ENCODE measurements at regions not wholly inside any gene's neighbourhood (a gene's known extent, or its start where the extent isn't known, plus 50 kb on each side); places are given as distances from the start of the nearest gene placed in this dataset.
"Not testable (repeated sequence)": the region's sequence is repeated elsewhere in the genome, so short reads cannot be mapped to it uniquely, and the experiment has no call there.

DNA sequence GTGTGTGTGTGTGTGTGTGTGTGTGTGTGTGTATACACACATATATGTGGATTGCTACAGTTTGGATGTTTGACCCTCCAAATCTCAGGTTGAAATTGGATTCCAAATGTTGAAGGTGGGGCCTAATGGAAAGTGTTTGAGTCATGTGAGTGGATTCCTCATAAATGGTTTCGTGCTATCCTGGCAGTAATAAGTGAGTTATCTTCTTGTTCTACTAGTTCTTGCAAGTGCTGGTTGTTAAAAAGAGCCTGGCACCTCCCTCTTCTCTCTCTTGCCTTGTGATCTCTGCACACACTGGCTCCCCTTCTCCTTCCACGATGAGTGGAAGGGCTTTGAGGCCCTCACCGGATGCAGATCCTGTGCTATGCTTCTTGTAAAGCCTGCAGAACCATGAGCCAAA is 344.1 kb downstream of the SH2D1A start:
- no peak for FAIRE-seq
- no peak for DNase-seq (ENCODE audit: low spot score)

- DNase-seq (ENCODE audit: low spot score), result no peak
- no peak for FAIRE-seq
These were observed 353.5 kb downstream of the SH2D1A start for GRCh38 chrX:124699876-124700275.

DNA sequence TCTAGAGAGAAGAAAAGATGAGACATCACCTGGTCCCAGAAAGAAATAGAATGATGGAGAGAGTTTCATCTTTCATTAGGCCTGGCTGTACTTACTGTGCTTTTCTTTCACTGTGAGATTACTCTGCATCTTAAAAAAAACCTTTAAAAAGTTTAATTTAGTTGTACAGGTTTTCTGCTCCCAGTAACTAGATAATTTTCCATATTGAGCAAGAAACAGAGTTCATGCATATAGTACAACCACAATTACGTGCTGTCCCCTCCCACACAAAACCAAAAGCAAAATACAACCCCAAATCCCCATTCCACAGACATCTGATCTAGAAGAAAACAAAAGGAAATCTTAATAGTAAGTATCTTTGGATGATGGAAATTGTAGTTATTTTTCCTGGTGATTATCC is 371.2 kb downstream of the SH2D1A start:
- DNase-seq (ENCODE audit: low spot score) (no peak), FAIRE-seq (no peak)

- DNase-seq (ENCODE audit: low spot score) (no peak), FAIRE-seq (no peak)
These were observed 372.7 kb downstream of the SH2D1A start for GRCh38 chrX:124719060-124719459.

- FAIRE-seq (no peak), DNase-seq (ENCODE audit: low spot score) (no peak)
These were observed 374.2 kb downstream of the SH2D1A start for GRCh38 chrX:124720532-124720931.

DNA sequence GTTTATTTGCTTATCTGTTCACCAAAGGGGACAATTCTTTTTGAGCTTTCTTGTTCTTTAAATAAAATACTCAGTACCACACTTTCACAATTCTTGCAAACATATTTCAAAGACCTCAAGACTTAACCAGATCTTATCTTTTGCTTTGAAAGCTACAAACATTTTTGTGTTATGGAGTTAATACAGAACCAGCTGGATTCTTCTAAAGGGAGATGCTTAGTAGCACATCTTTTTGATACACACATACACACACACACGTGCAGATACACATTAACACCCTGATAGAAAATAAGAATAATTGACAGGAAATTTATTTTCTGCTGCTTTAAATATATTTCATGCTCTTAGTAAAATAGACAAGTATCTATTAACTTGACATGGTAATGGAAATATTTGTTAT is 379.1 kb downstream of the SH2D1A start:
- DNase-seq (ENCODE audit: low spot score) (no peak), FAIRE-seq (no peak)

DNA sequence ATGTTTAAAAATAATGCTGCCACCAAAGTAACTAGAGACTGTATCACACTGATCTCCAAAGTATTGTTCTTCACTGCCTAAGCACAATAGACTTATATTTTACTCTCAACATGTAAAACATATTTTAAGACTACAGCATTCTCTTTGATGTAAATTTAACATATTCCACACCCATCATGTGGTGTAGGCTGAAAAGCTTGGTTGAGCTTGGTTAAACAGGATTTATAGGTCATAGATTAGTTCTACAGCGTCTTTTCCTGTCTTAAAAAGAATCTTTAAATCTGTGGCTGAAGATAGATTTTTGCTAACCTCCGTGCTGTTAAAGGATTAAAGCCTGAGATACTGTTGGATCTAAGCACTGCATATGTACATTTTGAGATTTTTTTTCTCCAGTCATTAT is 379.9 kb downstream of the SH2D1A start:
- no peak for FAIRE-seq

GRCh38 chrX:124726881-124727280 is 380.5 kb downstream of the SH2D1A start:
- FAIRE-seq (no peak), DNase-seq (ENCODE audit: low spot score) (no peak)

More for the DNA sequence above, 379.9 kb downstream of the SH2D1A start:
- no peak for DNase-seq (ENCODE audit: low spot score)

DNA sequence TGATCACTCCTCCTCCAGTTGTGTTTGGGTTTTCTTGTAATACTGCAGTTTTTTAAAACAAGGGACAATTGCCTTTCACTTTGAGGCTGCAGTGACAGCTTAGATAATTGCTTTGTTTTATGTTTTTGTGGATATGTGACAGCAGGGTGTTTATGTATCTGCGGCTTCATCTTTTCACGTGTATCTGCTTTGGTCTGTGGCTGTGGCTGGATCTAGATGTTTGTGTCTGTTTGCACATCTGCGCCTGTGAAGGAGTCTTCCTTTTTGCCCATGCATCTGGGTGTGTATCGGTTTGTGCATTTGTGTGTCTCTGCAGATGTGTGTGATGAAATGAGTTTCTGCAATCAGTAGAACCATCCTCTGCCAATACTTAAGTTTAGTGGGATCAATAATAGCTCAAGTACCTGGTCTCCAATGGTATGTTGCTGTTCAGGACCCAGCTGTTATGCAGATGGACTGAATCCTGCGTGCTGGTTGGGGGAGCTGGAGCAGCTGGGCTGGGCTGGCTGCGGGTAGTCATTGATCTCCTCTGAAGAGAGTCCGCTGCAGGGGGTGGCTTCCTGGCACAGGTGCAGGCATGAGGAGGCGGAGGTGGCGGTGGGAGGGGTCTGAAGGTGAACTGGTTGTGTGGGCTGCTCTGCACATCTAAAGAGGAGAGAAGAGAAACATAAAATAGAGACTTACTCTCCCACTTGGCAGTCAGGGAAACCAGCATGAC is 390.3 kb downstream of the SH2D1A start:
- DNase-seq (ENCODE audit: low spot score) (no peak), FAIRE-seq (no peak)

GRCh38 chrX:124737771-124738170 is 391.4 kb downstream of the SH2D1A start:
- DNase-seq (ENCODE audit: low spot score) (no peak), FAIRE-seq (no peak)

GRCh38 chrX:124747295-124747694 is 400.9 kb downstream of the SH2D1A start:
- no peak for FAIRE-seq

DNA sequence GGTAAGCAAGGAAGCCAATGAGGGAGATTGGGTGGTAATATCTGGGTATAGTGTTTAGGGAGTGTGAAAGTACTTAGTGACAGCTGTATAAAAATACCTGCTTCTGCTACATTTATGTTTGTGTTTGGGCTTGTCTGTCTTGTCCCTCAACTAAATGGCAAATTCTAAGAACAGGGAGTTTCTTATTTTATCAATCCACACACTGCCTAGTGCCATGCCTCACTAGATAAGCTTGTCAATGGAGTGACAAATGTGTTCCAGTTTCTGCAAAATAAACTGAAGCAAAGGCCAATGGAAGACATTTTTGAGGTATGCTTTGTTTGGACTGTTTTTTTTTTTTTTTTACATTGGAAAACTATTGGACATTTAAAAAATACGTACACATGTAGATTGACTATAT is 418.0 kb downstream of the SH2D1A start:
- DNase-seq (ENCODE audit: low spot score), result no peak
- FAIRE-seq, result no peak

More at GRCh38 chrX:124747295-124747694, 400.9 kb downstream of the SH2D1A start:
- no peak for DNase-seq (ENCODE audit: low spot score)

GRCh38 chrX:124769166-124769565 is 422.8 kb downstream of the SH2D1A start:
- DNase-seq (ENCODE audit: low spot score), result no peak
- no peak for FAIRE-seq

GRCh38 chrX:124771292-124771691 is 424.9 kb downstream of the SH2D1A start:
- FAIRE-seq, result no peak
- no peak for DNase-seq (ENCODE audit: low spot score)

- FAIRE-seq; DNase-seq (ENCODE audit: low spot score): not testable (repeated sequence)
These were observed 441.9 kb downstream of the SH2D1A start for GRCh38 chrX:124788253-124788652.

DNA sequence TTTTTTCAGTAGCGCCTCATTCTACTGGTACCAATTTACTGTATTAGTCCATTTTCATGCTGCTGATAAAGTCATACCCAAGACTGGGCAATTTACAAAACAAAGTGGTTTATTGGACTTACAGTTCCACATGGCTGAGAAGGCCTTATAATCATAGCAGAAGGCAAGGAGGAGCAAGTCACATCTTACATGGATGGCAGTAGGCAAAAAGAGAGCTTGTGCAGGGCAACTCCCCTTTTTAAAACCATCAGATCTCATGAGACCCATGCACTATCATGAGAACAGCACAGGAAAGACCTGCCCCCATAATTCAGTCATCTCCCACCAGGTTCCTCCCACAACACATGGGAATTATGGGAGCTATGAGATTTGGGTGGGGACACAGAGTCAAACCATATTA is 443.5 kb downstream of the SH2D1A start:
- DNase-seq (ENCODE audit: low spot score); FAIRE-seq: not testable (repeated sequence)

DNA sequence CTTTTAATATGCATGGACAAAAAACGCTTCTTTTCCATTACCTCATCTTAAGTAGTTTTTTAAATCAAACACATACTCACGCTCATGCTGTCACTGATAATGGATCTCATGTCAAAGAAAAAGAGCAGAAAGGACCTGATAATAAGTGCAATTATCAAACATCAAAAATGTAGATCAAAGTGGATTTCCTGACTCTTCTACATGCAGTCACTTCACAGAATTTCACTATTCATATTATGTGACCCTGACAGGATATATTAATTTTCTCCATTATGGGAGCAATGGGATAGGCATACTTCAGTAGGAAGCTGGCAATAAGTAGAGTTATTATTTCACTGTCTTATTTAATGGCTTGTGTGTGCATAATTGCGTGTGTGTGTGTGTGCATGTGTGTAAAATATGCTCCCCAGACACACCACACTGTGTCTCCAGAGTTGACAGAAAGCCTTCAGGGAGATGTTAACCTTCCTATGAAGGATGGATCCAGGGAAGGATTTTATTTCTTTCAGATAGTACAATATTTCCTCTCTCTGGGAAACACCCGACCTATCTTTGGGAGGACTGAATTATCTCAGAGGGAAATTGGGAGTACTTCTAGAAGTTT is 445.2 kb downstream of the SH2D1A start:
- FAIRE-seq, result no peak

GRCh38 chrX:124796989-124797388 is 450.6 kb downstream of the SH2D1A start:
- DNase-seq (ENCODE audit: low spot score) (no peak), FAIRE-seq (no peak)

More for the DNA sequence above, 445.2 kb downstream of the SH2D1A start:
- DNase-seq (ENCODE audit: low spot score), result no peak

- DNase-seq (ENCODE audit: low spot score) (no peak), FAIRE-seq (no peak)
These were observed 458.6 kb downstream of the SH2D1A start for GRCh38 chrX:124804962-124805361.

- no peak for FAIRE-seq
These were observed 459.1 kb downstream of the SH2D1A start for GRCh38 chrX:124805486-124805885.

DNA sequence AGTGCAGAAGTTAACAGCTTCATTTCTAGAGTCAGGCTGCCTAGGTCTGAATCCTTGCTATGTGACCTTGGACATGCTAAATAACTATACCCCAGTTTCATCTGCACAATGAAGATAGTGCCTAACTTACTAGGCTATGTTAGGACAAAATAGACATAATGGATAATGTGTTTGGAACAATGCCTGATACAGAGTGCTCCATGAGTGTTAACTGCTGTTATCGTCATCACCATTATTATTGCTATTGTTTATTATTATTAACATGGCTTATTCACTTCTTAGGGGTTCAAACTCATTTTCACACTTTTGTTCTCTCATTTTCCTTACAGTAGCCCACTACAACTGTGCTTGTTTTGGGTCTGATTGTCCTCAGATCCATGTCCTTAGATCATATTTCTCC is 467.7 kb downstream of the SH2D1A start:
- DNase-seq (ENCODE audit: low spot score) (no peak), FAIRE-seq (no peak)

More at GRCh38 chrX:124805486-124805885, 459.1 kb downstream of the SH2D1A start:
- no peak for DNase-seq (ENCODE audit: low spot score)

DNA sequence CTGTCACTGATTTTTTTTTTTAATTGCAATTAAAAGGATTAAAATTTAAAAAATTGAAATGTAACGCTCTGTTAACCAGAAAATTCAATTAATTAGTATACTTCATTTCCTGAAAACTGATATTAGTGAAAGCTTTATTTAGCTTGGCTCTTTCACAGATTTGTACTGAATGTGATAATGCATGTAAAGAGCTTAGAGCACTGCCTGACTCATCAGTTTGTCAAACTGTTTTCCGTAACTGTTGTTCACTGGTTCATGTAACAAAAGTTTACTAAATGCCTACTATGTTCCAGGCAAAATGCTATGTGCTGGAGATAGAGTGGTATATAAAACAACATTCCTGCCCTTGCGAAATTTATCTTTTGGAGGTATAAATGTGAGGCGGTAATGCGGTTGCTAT is 471.7 kb downstream of the SH2D1A start:
- DNase-seq (ENCODE audit: low spot score) (no peak), FAIRE-seq (no peak)

GRCh38 chrX:124818764-124819163 is 472.4 kb downstream of the SH2D1A start:
- no peak for DNase-seq (ENCODE audit: low spot score)
- FAIRE-seq, result no peak

All from urothelium cell line (cell line).